Hepatocyte (in vitro differentiated cells): ENCODE measurements at regions not wholly inside any gene's neighbourhood (a gene's known extent, or its start where the extent isn't known, plus 50 kb on each side); places are given as distances from the start of the nearest gene placed in this dataset.

ENCODE experiments used
- DNase-seq: peaks from one replicate; pipeline ENCODE4 v3.0.0-alpha.2; 2016; ENCODE audit warnings: low spot score
- H2AFZ ChIP-seq: fragments of 200-600 bp; sonication (generic); 2 replicates; pipeline ENCODE4 v1.6.0; 2016; ENCODE audit warnings: antibody characterized with exemption, mild to moderate bottlenecking
- H3K27ac ChIP-seq: fragments of 200-600 bp; sonication (generic); 2 replicates; pipeline ENCODE4 v1.5.1; 2016; ENCODE audit warnings: mild to moderate bottlenecking
- H3K27me3 ChIP-seq: fragments of 200-600 bp; sonication (generic); 2 replicates; pipeline ENCODE4 v1.6.1; 2016
- H3K36me3 ChIP-seq: fragments of 200-600 bp; sonication (generic); replicated peaks from 2 replicates; pipeline ENCODE4 v1.5.1; 2016; ENCODE audit warnings: low read depth; ENCODE audit not compliant: insufficient read depth
- H3K4me1 ChIP-seq: fragments of 200-600 bp; sonication (generic); 2 replicates; pipeline ENCODE4 v1.5.1; 2016; ENCODE audit warnings: mild to moderate bottlenecking, moderate library complexity; ENCODE audit not compliant: insufficient read depth
- H3K4me2 ChIP-seq: fragments of 200-600 bp; sonication (generic); 2 replicates; pipeline ENCODE4 v1.6.0; 2016
- H3K4me3 ChIP-seq: fragments of 200-600 bp; sonication (generic); 2 replicates; pipeline ENCODE4 v1.5.1; 2016; ENCODE audit warnings: mild to moderate bottlenecking
- H3K79me2 ChIP-seq: fragments of 200-600 bp; sonication (generic); 2 replicates; pipeline ENCODE4 v1.6.0; 2017; ENCODE audit warnings: mild to moderate bottlenecking
- H3K9me2 ChIP-seq: fragments of 200-600 bp; sonication (generic); replicated peaks from 2 replicates; pipeline ENCODE4 v1.6.0; 2017; ENCODE audit warnings: mild to moderate bottlenecking; ENCODE audit not compliant: insufficient read depth
- H3K9me3 ChIP-seq: fragments of 200-600 bp; sonication (generic); 2 replicates; pipeline ENCODE4 v1.5.1; 2016; ENCODE audit warnings: low read depth, mild to moderate bottlenecking
- H4K20me1 ChIP-seq: fragments of 200-600 bp; sonication (generic); 2 replicates; pipeline ENCODE4 v1.6.0; 2016; ENCODE audit warnings: mild to moderate bottlenecking; ENCODE audit not compliant: insufficient read depth, poor library complexity, severe bottlenecking
- EZH2 ChIP-seq: fragments of 200-600 bp; sonication (generic); IDR thresholded peaks from 2 replicates; pipeline ENCODE4 v1.6.1; 2016; ENCODE audit warnings: antibody characterized with exemption, mild to moderate bottlenecking, borderline replicate concordance
- EZH2phosphoT487 ChIP-seq: fragments of 200-600 bp; sonication (generic); IDR thresholded peaks from one replicate; pipeline ENCODE4 v1.6.1; 2018; ENCODE audit warnings: antibody characterized with exemption, mild to moderate bottlenecking, low read depth, moderate library complexity; ENCODE audit not compliant: unreplicated experiment, severe bottlenecking
- WGBS: methylation state at CpG from one replicate; pipeline ENCODE4 v1.1.6; 2016; ENCODE audit warnings: low lambda C conversion rate; ENCODE audit errors: missing lambda C conversion rate; 5-methylcytosine and 5-hydroxymethylcytosine counted together
- TF ChIP-seq, protein P1 (sequence below): fragments of 200-600 bp; sonication (generic); IDR thresholded peaks from 2 replicates; pipeline ENCODE4 v1.5.1; 2016; ENCODE audit warnings: antibody characterized with exemption, mild to moderate bottlenecking; ENCODE audit not compliant: poor library complexity

DNA sequence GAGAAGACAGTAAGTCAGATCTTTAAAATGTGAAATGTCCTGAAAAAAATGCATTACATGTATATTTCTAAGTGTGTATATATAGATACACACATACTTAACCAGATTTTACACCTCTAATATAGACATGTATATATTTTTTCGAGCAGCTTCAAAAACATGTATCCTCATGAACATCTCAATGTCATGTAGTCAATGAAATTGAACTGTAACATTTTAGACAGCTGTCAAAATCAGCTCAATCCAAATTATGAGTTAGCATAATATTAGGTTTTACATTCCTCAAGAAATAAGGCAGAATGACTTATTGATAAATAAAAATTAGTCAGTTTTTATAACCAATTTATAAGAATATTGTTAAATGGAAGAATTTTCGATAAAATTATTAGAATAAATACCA lies 665.7 kb downstream of the BRINP3 start:
- Histone ChIP-seq H3K27me3 (no peaks in the 10 kb centered on the region), H3K9me3 (no peaks in the 10 kb centered on the region), H3K79me2 (no peaks in the 10 kb centered on the region), H4K20me1 (no peaks in the 10 kb centered on the region), H2AFZ (no peak overlapping the region), H3K4me2 (no peak overlapping the region), H3K27ac (no peak overlapping the region), H3K4me3 (no peak overlapping the region), H3K4me1 (no peaks in the 10 kb centered on the region), H3K36me3 (no peaks in the 10 kb centered on the region), H3K9me2 (no peaks in the 10 kb centered on the region)
- no peak for DNase-seq
- no peak for TF ChIP-seq EZH2
- TF ChIP-seq EZH2phosphoT487, result no peak
- TF ChIP-seq, protein P1, sequence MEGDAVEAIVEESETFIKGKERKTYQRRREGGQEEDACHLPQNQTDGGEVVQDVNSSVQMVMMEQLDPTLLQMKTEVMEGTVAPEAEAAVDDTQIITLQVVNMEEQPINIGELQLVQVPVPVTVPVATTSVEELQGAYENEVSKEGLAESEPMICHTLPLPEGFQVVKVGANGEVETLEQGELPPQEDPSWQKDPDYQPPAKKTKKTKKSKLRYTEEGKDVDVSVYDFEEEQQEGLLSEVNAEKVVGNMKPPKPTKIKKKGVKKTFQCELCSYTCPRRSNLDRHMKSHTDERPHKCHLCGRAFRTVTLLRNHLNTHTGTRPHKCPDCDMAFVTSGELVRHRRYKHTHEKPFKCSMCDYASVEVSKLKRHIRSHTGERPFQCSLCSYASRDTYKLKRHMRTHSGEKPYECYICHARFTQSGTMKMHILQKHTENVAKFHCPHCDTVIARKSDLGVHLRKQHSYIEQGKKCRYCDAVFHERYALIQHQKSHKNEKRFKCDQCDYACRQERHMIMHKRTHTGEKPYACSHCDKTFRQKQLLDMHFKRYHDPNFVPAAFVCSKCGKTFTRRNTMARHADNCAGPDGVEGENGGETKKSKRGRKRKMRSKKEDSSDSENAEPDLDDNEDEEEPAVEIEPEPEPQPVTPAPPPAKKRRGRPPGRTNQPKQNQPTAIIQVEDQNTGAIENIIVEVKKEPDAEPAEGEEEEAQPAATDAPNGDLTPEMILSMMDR, result no peak
- WGBS, result 84% methylated on average over 2 of the region's 2 CpGs

DNA sequence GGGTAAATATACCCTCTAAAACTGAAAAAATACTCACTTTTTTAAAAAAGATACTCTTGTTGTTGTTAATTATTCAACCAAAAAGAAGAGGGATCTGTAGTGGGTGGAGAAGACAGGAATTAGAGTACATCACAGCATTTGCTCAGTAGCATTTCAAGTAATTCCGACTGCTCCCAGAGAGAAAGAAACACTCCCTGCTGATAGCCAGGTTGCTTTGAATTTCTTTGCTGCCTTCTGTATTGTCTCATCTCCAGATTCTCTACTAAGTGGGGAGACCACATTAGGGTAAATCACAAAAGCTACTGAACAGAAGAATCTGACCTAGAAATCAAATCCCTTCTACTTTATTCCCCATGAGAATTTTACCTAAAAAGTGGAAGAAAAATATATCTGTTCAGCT lies 661.1 kb downstream of the BRINP3 start:
- Histone ChIP-seq H3K4me1 (no peaks in the 10 kb centered on the region), H3K27ac (no peak overlapping the region), H4K20me1 (no peaks in the 10 kb centered on the region), H3K27me3 (no peaks in the 10 kb centered on the region), H3K79me2 (no peaks in the 10 kb centered on the region), H3K4me3 (no peak overlapping the region), H2AFZ (no peak overlapping the region), H3K9me2 (no peaks in the 10 kb centered on the region), H3K36me3 (no peaks in the 10 kb centered on the region), H3K9me3 (no peaks in the 10 kb centered on the region), H3K4me2 (no peak overlapping the region)
- no peak for DNase-seq
- WGBS, result 88% methylated on average over 1 of the region's 1 CpG
- TF ChIP-seq EZH2phosphoT487 (no peak), EZH2 (no peak)
- TF ChIP-seq, protein P1, result no peak

DNA sequence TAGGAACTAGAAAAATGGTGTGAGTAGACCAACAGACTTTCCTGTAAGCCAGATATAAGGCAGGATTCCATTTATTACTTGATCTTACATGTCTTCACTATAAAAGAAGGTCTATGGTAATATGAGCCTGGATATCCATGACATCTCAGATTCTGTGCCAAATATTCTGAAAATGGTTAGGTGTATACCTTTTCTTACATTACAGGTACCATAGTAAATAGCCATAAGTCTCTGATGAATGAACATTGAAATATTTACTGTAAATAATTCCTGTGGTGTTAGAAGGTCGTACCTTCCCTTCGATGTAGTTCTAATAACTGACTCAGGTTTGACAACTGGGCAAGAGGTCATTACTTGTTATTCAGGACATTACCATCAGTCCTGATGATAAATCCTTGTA lies 657.9 kb downstream of the BRINP3 start:
- Histone ChIP-seq H3K9me2 (no peaks in the 10 kb centered on the region), H3K36me3 (no peaks in the 10 kb centered on the region), H2AFZ (no peak overlapping the region), H4K20me1 (no peaks in the 10 kb centered on the region), H3K79me2 (no peaks in the 10 kb centered on the region), H3K4me2 (no peak overlapping the region), H3K27me3 (no peaks in the 10 kb centered on the region), H3K27ac (no peak overlapping the region), H3K9me3 (no peaks in the 10 kb centered on the region), H3K4me3 (no peak overlapping the region), H3K4me1 (no peaks in the 10 kb centered on the region)
- DNase-seq, result no peak
- WGBS, result 47% methylated on average over 2 of the region's 2 CpGs
- no peak for TF ChIP-seq EZH2phosphoT487
- TF ChIP-seq EZH2, result no peak
- TF ChIP-seq, protein P1, result no peak

DNA sequence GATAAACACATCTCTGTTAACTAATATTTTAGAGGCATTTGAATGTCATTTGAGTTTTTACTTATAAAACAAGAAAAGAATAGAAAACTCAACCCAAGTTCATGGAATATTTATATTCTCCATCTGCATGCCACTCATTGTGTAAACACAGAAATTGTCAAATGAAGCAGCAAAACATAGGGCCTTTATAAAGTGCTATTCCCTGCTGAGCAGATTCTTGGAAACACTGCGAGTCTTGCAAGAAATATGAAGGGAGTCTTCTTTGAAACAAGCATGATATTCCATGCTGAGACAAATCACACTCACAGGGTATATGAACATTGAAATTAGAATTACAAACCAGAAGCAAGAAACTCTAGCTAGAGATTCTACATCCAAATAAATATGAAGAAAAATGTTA lies 655.8 kb downstream of the BRINP3 start:
- Histone ChIP-seq H3K36me3 (no peaks in the 10 kb centered on the region), H3K4me1 (no peaks in the 10 kb centered on the region), H3K4me3 (no peak overlapping the region), H3K79me2 (no peaks in the 10 kb centered on the region), H4K20me1 (no peaks in the 10 kb centered on the region), H3K27ac (no peak overlapping the region), H3K27me3 (no peaks in the 10 kb centered on the region), H3K4me2 (no peak overlapping the region), H3K9me2 (no peaks in the 10 kb centered on the region), H2AFZ (no peak overlapping the region), H3K9me3 (no peaks in the 10 kb centered on the region)
- TF ChIP-seq EZH2phosphoT487 (no peak), EZH2 (no peak)
- TF ChIP-seq, protein P1, result no peak
- no peak for DNase-seq
- 0% methylated on average over 1 of the region's 1 CpG for WGBS
